HG03025 (cell line): ENCODE measurements at regions not wholly inside any gene's neighbourhood (a gene's known extent, or its start where the extent isn't known, plus 50 kb on each side); places are given as distances from the start of the nearest gene placed in this dataset.

Experiments
- ATAC-seq: cut with Tn5 transposase; IDR thresholded peaks from one replicate; pipeline ENCODE4 v1.9.1; 2021; ENCODE audit warnings: mild to moderate bottlenecking, moderate library complexity; ENCODE audit not compliant: unreplicated experiment, low FRiP score

- peak; percentile 87 for ATAC-seq
Observed at GRCh38 chr11:88231894-88232482, 56.7 kb upstream of the RAB38 start.

GRCh38 chr11:88229303-88229702, 54.1 kb upstream of the RAB38 start:
- ATAC-seq: no peak
